AG20443 (cell line): ENCODE measurements at regions not wholly inside any gene's neighbourhood (a gene's known extent, or its start where the extent isn't known, plus 50 kb on each side); places are given as distances from the start of the nearest gene placed in this dataset.

Experiments used
- DNase-seq: peaks from one replicate; pipeline ENCODE4 v3.0.0; 2012; ENCODE audit warnings: low spot score, mixed read lengths

- DNase-seq, result no peak
Observed at GRCh38 chr5:154107010-154107409, 68.2 kb downstream of the MFAP3 start.

- DNase-seq, result no peak
Observed at GRCh38 chr5:154107756-154108155, 69.0 kb downstream of the MFAP3 start.

GRCh38 chr5:154109416-154110106 lies 70.8 kb downstream of the MFAP3 start:
- no peak for DNase-seq

GRCh38 chr5:154110107-154110453 lies 71.3 kb downstream of the MFAP3 start:
- no peak for DNase-seq

- peak; percentile 30 for DNase-seq
Observed at GRCh38 chr5:154110716-154111115, 71.9 kb downstream of the MFAP3 start.

- no peak for DNase-seq
Observed at GRCh38 chr5:154111214-154111613, 72.4 kb downstream of the MFAP3 start.

- DNase-seq, result no peak
Observed at GRCh38 chr5:154112255-154112654, 73.5 kb downstream of the MFAP3 start.

GRCh38 chr5:154115291-154115690 lies 75.2 kb upstream of the GALNT10 start:
- no peak for DNase-seq

GRCh38 chr5:154117050-154117449 lies 73.5 kb upstream of the GALNT10 start:
- no peak for DNase-seq

- DNase-seq, result no peak
Observed at GRCh38 chr5:154117930-154118329, 72.6 kb upstream of the GALNT10 start.

- no peak for DNase-seq
Observed at GRCh38 chr5:154118385-154118784, 72.1 kb upstream of the GALNT10 start.

- DNase-seq, result no peak
Observed at GRCh38 chr5:154118893-154119336, 71.6 kb upstream of the GALNT10 start.

GRCh38 chr5:154129013-154129412 lies 61.5 kb upstream of the GALNT10 start:
- DNase-seq, result no peak

GRCh38 chr5:154129921-154130320 lies 60.6 kb upstream of the GALNT10 start:
- no peak for DNase-seq

- peak; percentile 8 for DNase-seq
Observed at GRCh38 chr5:154131817-154132216, 58.7 kb upstream of the GALNT10 start.

GRCh38 chr5:154132718-154133307 lies 57.7 kb upstream of the GALNT10 start:
- DNase-seq, result peak; percentile 5

GRCh38 chr5:154133591-154133990 lies 56.9 kb upstream of the GALNT10 start:
- DNase-seq, result no peak

GRCh38 chr5:154134499-154134898 lies 56.0 kb upstream of the GALNT10 start:
- DNase-seq, result no peak

GRCh38 chr5:154135125-154135817 lies 55.3 kb upstream of the GALNT10 start:
- no peak for DNase-seq

- no peak for DNase-seq
Observed at GRCh38 chr5:154136141-154136540, 54.4 kb upstream of the GALNT10 start.

- no peak for DNase-seq
Observed at GRCh38 chr5:154138701-154139100, 51.8 kb upstream of the GALNT10 start.

- DNase-seq, result no peak
Observed at GRCh38 chr5:154140381-154140780, 50.2 kb upstream of the GALNT10 start.
